K562 (cell line): ENCODE measurements at regions not wholly inside any gene's neighbourhood (a gene's known extent, or its start where the extent isn't known, plus 50 kb on each side); places are given as distances from the start of the nearest gene placed in this dataset.

Experiments
- ATAC-seq: fragments of 200-7000 bp; cut with Tn5 transposase; 3 replicates; pipeline ENCODE4 v1.9.1; 2020; ENCODE audit warnings: moderate library complexity
- BruUV-seq: library from RNA; stranded (reverse); fragments of 400-500 nt; replicated peaks from 2 replicates; lab custom pipeline; 2021; lab: Mats Ljungman, UMichigan
- CTCF ChIA-PET: fragments of 300-600 bp; formaldehyde crosslinking; extraction: SDS; loops from one replicate; lab custom pipeline; 2021; ENCODE audit warnings: low intra/inter-chr PET ratio; lab: Yijun Ruan, JAX
- POLR2A ChIA-PET: fragments of 300-600, 350-650 bp; sonication (Branson Sonifier 250); formaldehyde crosslinking; extraction: SDS; loops from one replicate; lab custom pipeline; 2021; ENCODE audit warnings: antibody characterized with exemption, inconsistent platforms; lab: Yijun Ruan, JAX
- DNase-seq, 4 experiments: peaks; one replicate each; pipeline versions ENCODE4 v3.0.0 to v3.0.0-alpha.2; 2011 to 2018; ENCODE audit warnings: low spot score in 3 of 4, mixed read lengths in 3 of 4; ENCODE audit errors: extremely low read depth in 1 of 4
- FAIRE-seq: peaks from 2 replicates; lab custom pipeline; 2011; peaks lifted over from hg19 to GRCh38; lab: Jason Lieb, UNC
- H2AFZ ChIP-seq: 2 replicates; pipeline ENCODE4 v1.6.0; 2011; ENCODE audit warnings: low read depth, low read length, control low read depth, inconsistent platforms
- H3K27ac ChIP-seq: fragments of 200-600 bp; 3 replicates; pipeline ENCODE4 v1.8.0; 2011; ENCODE audit warnings: low read depth, mild to moderate bottlenecking, control low read depth, inconsistent platforms, low read length, moderate library complexity, mixed read lengths; ENCODE audit errors: extremely low read depth
- H3K27me3 ChIP-seq, 2 experiments: fragments of 300-600 bp in 1 of 2; 2 replicates in 1 of 2; 3 replicates in 1 of 2; pipeline versions ENCODE4 v1.6.0 to v1.8.0; 2011; ENCODE audit warnings: inconsistent platforms in 2 of 2, low read length in 2 of 2, mild to moderate bottlenecking in 1 of 2, mixed read lengths in 1 of 2, moderate library complexity in 1 of 2; ENCODE audit not compliant: control insufficient read depth in 2 of 2, insufficient read depth in 2 of 2
- H3K36me3 ChIP-seq: fragments of 300-600 bp; 3 replicates; pipeline ENCODE4 v1.8.0; 2011; ENCODE audit warnings: mild to moderate bottlenecking, low read length, inconsistent platforms; ENCODE audit not compliant: control insufficient read depth, insufficient read depth
- H3K4me1 ChIP-seq, 2 experiments: fragments of 200-600 bp in 1 of 2; replicated peaks in 1 of 2; 2 replicates in 1 of 2; 3 replicates in 1 of 2; pipeline versions ENCODE4 v1.5.1 to v1.8.0; 2011; ENCODE audit warnings: inconsistent platforms in 2 of 2, low read length in 2 of 2, mild to moderate bottlenecking in 1 of 2, mixed read lengths in 1 of 2, moderate library complexity in 1 of 2; ENCODE audit not compliant: control insufficient read depth in 2 of 2, insufficient read depth in 2 of 2
- H3K4me2 ChIP-seq: 2 replicates; pipeline ENCODE4 v1.6.1; 2011; ENCODE audit warnings: low read length, control low read depth, inconsistent platforms, mixed read lengths; ENCODE audit not compliant: insufficient read depth
- H3K4me3 ChIP-seq: fragments of 200-600 bp; sonication (generic), shearing (Covaris generic); 2 replicates; pipeline ENCODE4 v1.5.1; 2016; ENCODE audit warnings: control low read depth, inconsistent platforms
- H3K79me2 ChIP-seq: fragments of 200-600 bp; 3 replicates; pipeline ENCODE4 v1.8.0; 2011; ENCODE audit warnings: low read length, inconsistent platforms; ENCODE audit not compliant: control insufficient read depth, insufficient read depth
- H3K9ac ChIP-seq, 2 experiments: 2 replicates each; pipeline versions ENCODE4 v1.6.0 to v1.6.1; 2011; ENCODE audit warnings: low read depth in 2 of 2, low read length in 2 of 2, control low read depth in 1 of 2, inconsistent platforms in 1 of 2, mild to moderate bottlenecking in 1 of 2, mixed read lengths in 1 of 2; ENCODE audit not compliant: insufficient read depth in 1 of 2
- H3K9me1 ChIP-seq: one replicate; pipeline ENCODE4 v1.6.0; 2011; ENCODE audit warnings: inconsistent platforms, mild to moderate bottlenecking, low read length, moderate library complexity; ENCODE audit not compliant: control insufficient read depth, insufficient read depth
- H3K9me3 ChIP-seq: replicated peaks from 2 replicates; pipeline ENCODE4 v1.5.1; 2011; ENCODE audit warnings: low read depth, low read length, inconsistent platforms; ENCODE audit not compliant: control insufficient read depth, insufficient read depth
- H4K20me1 ChIP-seq: replicated peaks from 2 replicates; pipeline ENCODE4 v1.6.1; 2011; ENCODE audit warnings: low read length, inconsistent platforms, mixed read lengths; ENCODE audit not compliant: control insufficient read depth, insufficient read depth
- HDAC2 ChIP-seq: fragments of 450-650 bp; IDR thresholded peaks from 2 replicates; pipeline ENCODE4 v1.6.1; 2016; ENCODE audit warnings: mild to moderate bottlenecking
- JUND ChIP-seq, 2 experiments: IDR thresholded peaks; 2 replicates in 1 of 2; 3 replicates in 1 of 2; pipeline ENCODE4 v1.6.1; 2011; ENCODE audit warnings: borderline replicate concordance in 2 of 2, low read depth in 2 of 2, low read length in 2 of 2, improper control_type of control experiment in 1 of 2, missing biosample characterization in 1 of 2, missing genetic modification characterization in 1 of 2, missing genetic modification reagents in 1 of 2
- KLF1 ChIP-seq: fragments of 450-650 bp; IDR thresholded peaks from 2 replicates; pipeline ENCODE4 v1.6.1; 2016; ENCODE audit warnings: missing genetic modification characterization, missing compliant biosample characterization
- NONO ChIP-seq, 2 experiments: fragments of 200-400 bp in 1 of 2; fragments of 450-650 bp in 1 of 2; formaldehyde crosslinking in 1 of 2; IDR thresholded peaks; 2 replicates each; pipeline ENCODE4 v1.6.1; 2017; ENCODE audit warnings: low read depth in 2 of 2, mild to moderate bottlenecking in 2 of 2, moderate library complexity in 2 of 2, low read length in 1 of 2
- SMARCA4 ChIP-seq: fragments of 450-650 bp; IDR thresholded peaks from 2 replicates; pipeline ENCODE4 v1.6.1; 2016
- SNRNP70 ChIP-seq: fragments of 200-400 bp; formaldehyde crosslinking; optimal IDR thresholded peaks from 2 replicates; pipeline ENCODE3; 2017; ENCODE audit warnings: low read depth, low read length
- ZKSCAN8 ChIP-seq: fragments of 200-800 bp; sonication (Bioruptor generic); IDR thresholded peaks from 2 replicates; pipeline ENCODE4 v1.6.1; 2016; ENCODE audit warnings: missing genetic modification characterization, missing compliant biosample characterization
- ZNF589 ChIP-seq: fragments of 200-800 bp; sonication (Bioruptor generic); IDR thresholded peaks from 2 replicates; pipeline ENCODE4 v1.6.1; 2016; ENCODE audit warnings: low read depth, missing genetic modification characterization, missing compliant biosample characterization
- WGBS: fragments of 100-300 bp; shearing (Covaris generic); methylation state at CpG from one replicate; pipeline ENCODE4 v1.1.6; 2016; ENCODE audit warnings: low coverage, mixed read lengths; ENCODE audit not compliant: insufficient coverage; ENCODE audit errors: missing lambda C conversion rate; 5-methylcytosine and 5-hydroxymethylcytosine counted together
- in situ Hi-C: fragments of 300-500 bp; cut with MboI; formaldehyde crosslinking; loops from 4 replicates; pipeline ENCODE4 v1.15.0; 2018; ENCODE audit warnings: inconsistent platforms, mixed read lengths
- intact Hi-C: fragments of 100-400 bp; cut with micrococcal nuclease; formaldehyde crosslinking; loops from 2 replicates; pipeline ENCODE4 v1.14.2; 2022
- TF ChIP-seq, protein P1 (sequence below): fragments of 200-400 bp; formaldehyde crosslinking; IDR thresholded peaks from 2 replicates; pipeline ENCODE4 v1.6.1; 2017; ENCODE audit warnings: mild to moderate bottlenecking, low read depth, low read length, moderate library complexity
- TF ChIP-seq, protein P2 (sequence below): sonication (generic); formaldehyde crosslinking; IDR thresholded peaks from 2 replicates; pipeline ENCODE4 v1.9.0; 2022; ENCODE audit warnings: mild to moderate bottlenecking, missing genetic modification reagents
- TF ChIP-seq, protein P3 (sequence below): IDR thresholded peaks from 2 replicates; pipeline ENCODE4 v1.6.1; 2012; ENCODE audit warnings: low read depth, low read length, improper control_type of control experiment, borderline replicate concordance
- TF ChIP-seq, protein P4 (sequence below): fragments of 450-650 bp; formaldehyde crosslinking; IDR thresholded peaks from 2 replicates; pipeline ENCODE4 v1.4.0; 2020; ENCODE audit warnings: mild to moderate bottlenecking, moderate library complexity
- TF ChIP-seq, protein P5 (sequence below), 3 experiments: IDR thresholded peaks in 2 of 3; conservative IDR thresholded peaks in 1 of 3; 2 replicates each; pipeline ENCODE4 v1.5.1; 2011 to 2012; ENCODE audit warnings: low read length in 3 of 3, mild to moderate bottlenecking in 3 of 3, control low read depth in 2 of 3, improper control_type of control experiment in 1 of 3, inconsistent platforms in 1 of 3, low read depth in 1 of 3, mixed read lengths in 1 of 3, moderate library complexity in 1 of 3; ENCODE audit not compliant: insufficient read depth in 2 of 3

DNA sequence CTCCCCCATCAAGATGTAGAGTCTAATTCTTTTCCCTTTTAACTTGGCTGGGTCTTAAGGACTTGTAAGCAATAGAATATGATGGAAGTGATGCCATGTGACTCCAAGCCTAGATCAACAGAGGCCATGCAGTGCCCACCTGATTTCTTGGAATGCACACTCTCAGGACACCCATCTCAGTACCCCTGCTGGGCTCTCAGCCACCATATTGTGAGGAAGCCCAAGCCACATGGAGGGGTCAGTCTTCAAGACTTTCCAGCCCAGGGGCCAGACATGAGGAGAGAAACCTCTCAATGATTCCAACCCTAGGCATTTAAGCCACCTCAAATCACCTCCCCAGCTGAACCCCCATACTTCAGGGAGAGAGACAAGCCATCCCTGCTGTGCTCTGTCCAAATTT is 62.2 kb upstream of the CARD11 start (continued):
- TF ChIP-seq, protein P1, sequence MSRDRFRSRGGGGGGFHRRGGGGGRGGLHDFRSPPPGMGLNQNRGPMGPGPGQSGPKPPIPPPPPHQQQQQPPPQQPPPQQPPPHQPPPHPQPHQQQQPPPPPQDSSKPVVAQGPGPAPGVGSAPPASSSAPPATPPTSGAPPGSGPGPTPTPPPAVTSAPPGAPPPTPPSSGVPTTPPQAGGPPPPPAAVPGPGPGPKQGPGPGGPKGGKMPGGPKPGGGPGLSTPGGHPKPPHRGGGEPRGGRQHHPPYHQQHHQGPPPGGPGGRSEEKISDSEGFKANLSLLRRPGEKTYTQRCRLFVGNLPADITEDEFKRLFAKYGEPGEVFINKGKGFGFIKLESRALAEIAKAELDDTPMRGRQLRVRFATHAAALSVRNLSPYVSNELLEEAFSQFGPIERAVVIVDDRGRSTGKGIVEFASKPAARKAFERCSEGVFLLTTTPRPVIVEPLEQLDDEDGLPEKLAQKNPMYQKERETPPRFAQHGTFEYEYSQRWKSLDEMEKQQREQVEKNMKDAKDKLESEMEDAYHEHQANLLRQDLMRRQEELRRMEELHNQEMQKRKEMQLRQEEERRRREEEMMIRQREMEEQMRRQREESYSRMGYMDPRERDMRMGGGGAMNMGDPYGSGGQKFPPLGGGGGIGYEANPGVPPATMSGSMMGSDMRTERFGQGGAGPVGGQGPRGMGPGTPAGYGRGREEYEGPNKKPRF: no peak
- no peak for TF ChIP-seq NONO (IDR thresholded peaks at IDR 0.05; ENCODE audit: low read depth in 2 of 2, low read length in 1 of 2)

DNA sequence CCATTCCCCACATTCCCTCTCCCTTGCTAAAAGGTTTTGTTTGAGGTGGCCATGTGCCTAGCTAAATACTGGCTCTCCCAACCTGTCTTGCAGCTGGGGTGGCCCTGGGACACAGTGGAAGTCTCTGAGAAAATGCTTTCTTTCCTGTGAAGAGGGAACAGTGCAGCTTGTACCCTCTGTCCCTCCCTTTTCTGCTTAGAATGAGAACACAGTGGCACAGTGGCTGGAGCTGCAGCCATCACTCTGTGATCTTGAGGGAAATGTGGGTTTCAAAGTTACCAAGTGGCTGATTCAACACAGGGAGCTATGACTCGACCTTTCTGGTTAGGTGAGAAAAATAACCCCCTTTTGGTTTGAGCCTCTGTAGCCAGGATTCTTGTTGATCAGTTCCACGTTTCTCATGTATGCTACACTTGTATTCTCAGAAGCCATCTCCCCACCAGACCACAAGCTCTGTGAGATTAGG is 62.7 kb upstream of the CARD11 start:
- H3K79me2 ChIP-seq: no peaks in the 10 kb centered on the region
- no peaks in the 10 kb centered on the region for H3K4me1 ChIP-seq
- FAIRE-seq (no peak), DNase-seq (no peak), ATAC-seq (no peak)
- H3K27me3 ChIP-seq: peaks cover 12 to 40% of the 10 kb centered on the region in 2 experiments; a peak in 3 of 5 replicates
- ChIA-PET CTCF (no interaction called here), POLR2A (interaction anchor here (0.6 kb wide), 1 partner anchor 1024 kb away, joined by 3 read pairs; no protein-coding TSS in a partner anchor)
- H3K9ac ChIP-seq: no peak overlapping the region
- in situ Hi-C loops (no loop called here), intact Hi-C loops (no loop called here)
- no peak overlapping the region for H2AFZ ChIP-seq
- no peaks in the 10 kb centered on the region for H3K9me3 ChIP-seq
- H3K27ac ChIP-seq: no peak overlapping the region
- H3K36me3 ChIP-seq: no peaks in the 10 kb centered on the region
- 0% methylated on average over 2 of the region's 2 CpGs for WGBS
- no peak overlapping the region for H3K4me2 ChIP-seq
- BruUV-seq: no TSS peak
- H3K9me1 ChIP-seq: no peaks in the 10 kb centered on the region
- H4K20me1 ChIP-seq: no peaks in the 10 kb centered on the region
- H3K4me3 ChIP-seq: no peak overlapping the region
- TF ChIP-seq ZNF589: no peak
- TF ChIP-seq KLF1 (tag): no peak
- TF ChIP-seq, protein P2, sequence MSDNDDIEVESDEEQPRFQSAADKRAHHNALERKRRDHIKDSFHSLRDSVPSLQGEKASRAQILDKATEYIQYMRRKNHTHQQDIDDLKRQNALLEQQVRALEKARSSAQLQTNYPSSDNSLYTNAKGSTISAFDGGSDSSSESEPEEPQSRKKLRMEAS (CRISPR knock-in tag): no peak
- TF ChIP-seq, protein P3, sequence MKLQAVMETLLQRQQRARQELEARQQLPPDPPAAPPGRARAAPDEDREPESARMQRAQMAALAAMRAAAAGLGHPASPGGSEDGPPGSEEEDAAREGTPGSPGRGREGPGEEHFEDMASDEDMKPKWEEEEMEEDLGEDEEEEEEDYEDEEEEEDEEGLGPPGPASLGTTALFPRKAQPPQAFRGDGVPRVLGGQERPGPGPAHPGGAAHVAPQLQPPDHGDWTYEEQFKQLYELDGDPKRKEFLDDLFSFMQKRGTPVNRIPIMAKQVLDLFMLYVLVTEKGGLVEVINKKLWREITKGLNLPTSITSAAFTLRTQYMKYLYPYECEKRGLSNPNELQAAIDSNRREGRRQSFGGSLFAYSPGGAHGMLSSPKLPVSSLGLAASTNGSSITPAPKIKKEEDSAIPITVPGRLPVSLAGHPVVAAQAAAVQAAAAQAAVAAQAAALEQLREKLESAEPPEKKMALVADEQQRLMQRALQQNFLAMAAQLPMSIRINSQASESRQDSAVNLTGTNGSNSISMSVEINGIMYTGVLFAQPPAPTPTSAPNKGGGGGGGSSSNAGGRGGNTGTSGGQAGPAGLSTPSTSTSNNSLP: no peak
- TF ChIP-seq HDAC2: no peak
- no peak for TF ChIP-seq JUND (IDR thresholded peaks at IDR 0.05; ENCODE audit: borderline replicate concordance, low read depth, low read length)
- TF ChIP-seq JUND (tag; IDR thresholded peaks at IDR 0.05; ENCODE audit: borderline replicate concordance, low read depth, low read length): no peak
- no peak for TF ChIP-seq SMARCA4
- TF ChIP-seq, protein P4, sequence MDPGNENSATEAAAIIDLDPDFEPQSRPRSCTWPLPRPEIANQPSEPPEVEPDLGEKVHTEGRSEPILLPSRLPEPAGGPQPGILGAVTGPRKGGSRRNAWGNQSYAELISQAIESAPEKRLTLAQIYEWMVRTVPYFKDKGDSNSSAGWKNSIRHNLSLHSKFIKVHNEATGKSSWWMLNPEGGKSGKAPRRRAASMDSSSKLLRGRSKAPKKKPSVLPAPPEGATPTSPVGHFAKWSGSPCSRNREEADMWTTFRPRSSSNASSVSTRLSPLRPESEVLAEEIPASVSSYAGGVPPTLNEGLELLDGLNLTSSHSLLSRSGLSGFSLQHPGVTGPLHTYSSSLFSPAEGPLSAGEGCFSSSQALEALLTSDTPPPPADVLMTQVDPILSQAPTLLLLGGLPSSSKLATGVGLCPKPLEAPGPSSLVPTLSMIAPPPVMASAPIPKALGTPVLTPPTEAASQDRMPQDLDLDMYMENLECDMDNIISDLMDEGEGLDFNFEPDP (CRISPR knock-in tag): no peak
- TF ChIP-seq, protein P5, sequence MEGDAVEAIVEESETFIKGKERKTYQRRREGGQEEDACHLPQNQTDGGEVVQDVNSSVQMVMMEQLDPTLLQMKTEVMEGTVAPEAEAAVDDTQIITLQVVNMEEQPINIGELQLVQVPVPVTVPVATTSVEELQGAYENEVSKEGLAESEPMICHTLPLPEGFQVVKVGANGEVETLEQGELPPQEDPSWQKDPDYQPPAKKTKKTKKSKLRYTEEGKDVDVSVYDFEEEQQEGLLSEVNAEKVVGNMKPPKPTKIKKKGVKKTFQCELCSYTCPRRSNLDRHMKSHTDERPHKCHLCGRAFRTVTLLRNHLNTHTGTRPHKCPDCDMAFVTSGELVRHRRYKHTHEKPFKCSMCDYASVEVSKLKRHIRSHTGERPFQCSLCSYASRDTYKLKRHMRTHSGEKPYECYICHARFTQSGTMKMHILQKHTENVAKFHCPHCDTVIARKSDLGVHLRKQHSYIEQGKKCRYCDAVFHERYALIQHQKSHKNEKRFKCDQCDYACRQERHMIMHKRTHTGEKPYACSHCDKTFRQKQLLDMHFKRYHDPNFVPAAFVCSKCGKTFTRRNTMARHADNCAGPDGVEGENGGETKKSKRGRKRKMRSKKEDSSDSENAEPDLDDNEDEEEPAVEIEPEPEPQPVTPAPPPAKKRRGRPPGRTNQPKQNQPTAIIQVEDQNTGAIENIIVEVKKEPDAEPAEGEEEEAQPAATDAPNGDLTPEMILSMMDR (IDR thresholded peaks at IDR 0.05 in 2 of 3, conservative IDR thresholded peaks at IDR 0.05 in 1 of 3; ENCODE audit: insufficient read depth in 2 of 3, low read depth in 1 of 3, low read length in 3 of 3): no peak
- no peak for TF ChIP-seq ZKSCAN8 (CRISPR knock-in tag)
- no peak for TF ChIP-seq SNRNP70
